ENCODE measurements at regions not wholly inside any gene's neighbourhood (a gene's known extent, or its start where the extent isn't known, plus 50 kb on each side); places are given as distances from the start of the nearest gene placed in this dataset.

GRCh38 chr4:41475402-41475801, 62.6 kb upstream of the LIMCH1 start:
- Histone ChIP-seq H3K27me3 (replicated peaks in 1 of 4; ENCODE audit: control insufficient read depth in 3 of 4, extremely low read depth in 1 of 4, insufficient read depth in 3 of 4, low read length in 3 of 4) (no peaks in the 10 kb centered on the region), H3K56ac (replicated peaks; ENCODE audit: insufficient read length, low read depth, low read length) (no peak overlapping the region), H2BK120ac (replicated peaks; ENCODE audit: low read depth, low read length) (no peak overlapping the region), H2AFZ (ENCODE audit: low read length) (no peak overlapping the region), H3K23me2 (ENCODE audit: low read depth, low read length) (no peaks in the 10 kb centered on the region), H3K4me2 (ENCODE audit: insufficient read depth in 1 of 2, low read depth in 2 of 2, low read length in 2 of 2) (no peak overlapping the region), H3K36me3 (ENCODE audit: control insufficient read depth in 2 of 4, insufficient read depth in 4 of 4, low read length in 3 of 4) (no peaks in the 10 kb centered on the region), H2BK20ac (ENCODE audit: low read length) (no peak overlapping the region), H3K79me2 (ENCODE audit: control insufficient read depth in 1 of 2, insufficient read depth in 2 of 2, low read length in 2 of 2) (no peaks in the 10 kb centered on the region), H4K8ac (ENCODE audit: extremely low read depth, insufficient read depth, low read length) (no peak overlapping the region), H2BK15ac (ENCODE audit: low read length) (no peak overlapping the region), H3K27ac (ENCODE audit: low read depth, low read length) (no peak overlapping the region), H2BK5ac (ENCODE audit: low read depth, low read length) (no peak overlapping the region), H3K4me3 (ENCODE audit: extremely low read depth in 1 of 4, insufficient read depth in 2 of 4, low read depth in 3 of 4, low read length in 4 of 4) (no peak overlapping the region), H4K20me1 (replicated peaks in 1 of 2; ENCODE audit: control insufficient read depth in 1 of 2, insufficient read depth in 2 of 2, low read length in 2 of 2) (no peaks in the 10 kb centered on the region), H3K4me1 (replicated peaks in 1 of 4; ENCODE audit: control insufficient read depth in 3 of 4, insufficient read depth in 4 of 4, low read length in 3 of 4) (peaks cover 0 to 13% (median 2%) of the 10 kb centered on the region in 4 experiments; a peak in 2 of 7 replicates), H3K4ac (replicated peaks; ENCODE audit: insufficient read length, low read depth, low read length) (no peak overlapping the region), H3K79me1 (ENCODE audit: low read depth, low read length) (no peaks in the 10 kb centered on the region), H4K5ac (ENCODE audit: insufficient read length, low read depth, low read length) (no peak overlapping the region), H2AK5ac (ENCODE audit: low read depth, low read length) (no peak overlapping the region), H3K14ac (ENCODE audit: insufficient read length) (no peak overlapping the region), H3K9me3 (ENCODE audit: insufficient read depth in 2 of 2, low read depth in 1 of 2, low read length in 1 of 2) (no peaks in the 10 kb centered on the region), H3K23ac (ENCODE audit: insufficient read length) (no peak overlapping the region), H4K91ac (replicated peaks; ENCODE audit: insufficient read length, low read length) (no peak overlapping the region), H3K18ac (ENCODE audit: extremely low read depth, low read length) (no peak overlapping the region), H2BK12ac (ENCODE audit: low read depth, low read length) (no peak overlapping the region), H3K9ac (replicated peaks in 1 of 4; ENCODE audit: extremely low read depth in 1 of 4, low read depth in 3 of 4, low read length in 3 of 4) (no peak overlapping the region)
- CTCF ChIA-PET (ENCODE audit: partially characterized antibody) = interaction anchor here (1.1 kb wide), 1 partner anchor 13 kb away, joined by 4 read pairs; no protein-coding TSS in a partner anchor
- no peak for FAIRE-seq
- DNase-seq (ENCODE audit: low read depth in 1 of 2, low spot score in 2 of 2) = no peak
- 100% methylated on average over 1 of the region's 1 CpG; no CpG with 5 or more reads in 1 of the 2 experiments for WGBS, 2 experiments (ENCODE audit: extremely low coverage in 1 of 2, insufficient coverage in 1 of 2, insufficient read length in 1 of 2, insufficient replicate concordance in 2 of 2, low coverage in 1 of 2, low lambda C conversion rate in 2 of 2, missing lambda C conversion rate in 1 of 2)
- POLR2A ChIA-PET (ENCODE audit: partially characterized antibody) = interaction anchor here (0.8 kb wide), 1 partner anchor 19 kb away, joined by 3 read pairs; no protein-coding TSS in a partner anchor
- TF ChIP-seq RAD21 (IDR thresholded peaks at IDR 0.05 in 1 of 2, conservative IDR thresholded peaks at IDR 0.05 in 1 of 2; ENCODE audit: low read depth in 2 of 2, low read length in 2 of 2) (no peak), EP300 (IDR thresholded peaks at IDR 0.05; ENCODE audit: borderline replicate concordance in 1 of 2, low read depth in 2 of 2, low read length in 2 of 2) (no peak), HDAC6 (IDR thresholded peaks at IDR 0.05; ENCODE audit: low read depth, low read length) (no peak), SIN3A (conservative IDR thresholded peaks at IDR 0.05 in 1 of 2, IDR thresholded peaks at IDR 0.05 in 1 of 2; ENCODE audit: low read depth in 1 of 2, low read length in 2 of 2) (no peak), KDM5A (IDR thresholded peaks at IDR 0.05; ENCODE audit: low read length) (no peak), POLR2A (IDR thresholded peaks at IDR 0.05; ENCODE audit: control extremely low read depth in 1 of 2, low read depth in 2 of 2, low read length in 2 of 2) (no peak), FOSL1 (IDR thresholded peaks at IDR 0.05; ENCODE audit: insufficient read depth, low read depth, low read length) (no peak), CBX5 (IDR thresholded peaks at IDR 0.05; ENCODE audit: low read depth, low read length) (no peak), TAF1 (IDR thresholded peaks at IDR 0.05; ENCODE audit: low read depth, low read length) (no peak), RFX5 (IDR thresholded peaks at IDR 0.05; ENCODE audit: borderline replicate concordance, low read depth, low read length) (no peak), SIRT6 (IDR thresholded peaks at IDR 0.05; ENCODE audit: low read length) (no peak), KDM4A (IDR thresholded peaks at IDR 0.05; ENCODE audit: low read depth, low read length, severe bottlenecking) (no peak), BACH1 (IDR thresholded peaks at IDR 0.05; ENCODE audit: low read length) (no peak), PHF8 (conservative IDR thresholded peaks at IDR 0.05; ENCODE audit: low read depth, low read length) (no peak)
- TF ChIP-seq, protein P1, sequence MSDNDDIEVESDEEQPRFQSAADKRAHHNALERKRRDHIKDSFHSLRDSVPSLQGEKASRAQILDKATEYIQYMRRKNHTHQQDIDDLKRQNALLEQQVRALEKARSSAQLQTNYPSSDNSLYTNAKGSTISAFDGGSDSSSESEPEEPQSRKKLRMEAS (IDR thresholded peaks at IDR 0.05) = no peak
